HCT116 (cell line): ENCODE measurements at regions not wholly inside any gene's neighbourhood (a gene's known extent, or its start where the extent isn't known, plus 50 kb on each side); places are given as distances from the start of the nearest gene placed in this dataset.
"Not testable (repeated sequence)": the region's sequence is repeated elsewhere in the genome, so short reads cannot be mapped to it uniquely, and the experiment has no call there.

Experiments
- ATAC-seq: fragments of 200-7000 bp; cut with Tn5 transposase; 2 replicates; pipeline ENCODE4 v1.9.1; 2020; ENCODE audit warnings: mild to moderate bottlenecking, moderate library complexity
- BruUV-seq: library from RNA; stranded (reverse); fragments of 400-500 nt; replicated peaks from 2 replicates; lab custom pipeline; 2021; lab: Mats Ljungman, UMichigan
- CTCF ChIA-PET: fragments of 300-600 bp; sonication (Branson Sonifier 250); formaldehyde crosslinking; loops from one replicate; lab custom pipeline; 2021; ENCODE audit warnings: antibody characterized with exemption; lab: Charles Lee
- POLR2A ChIA-PET: fragments of 300-600, 350-600 bp; sonication (Branson Sonifier 250); formaldehyde crosslinking; loops from one replicate; lab custom pipeline; 2021; ENCODE audit warnings: antibody characterized with exemption; lab: Charles Lee
- RAD21 ChIA-PET, 2 experiments: fragments of 300-600 bp; sonication (Branson Sonifier 250); formaldehyde crosslinking; loops; one replicate each; lab custom pipeline; 2023; ENCODE audit warnings: low total read pairs in 2 of 2; ENCODE audit not compliant: uncharacterized antibody in 2 of 2, unreplicated experiment in 2 of 2, low non-redundant PET in 1 of 2; lab: Charles Lee
- DNase-seq: peaks from one replicate; pipeline ENCODE4 v3.0.0-alpha.2; 2010; ENCODE audit warnings: low read depth, low spot score
- H2AFZ ChIP-seq: fragments of 200-600 bp; shearing (Covaris generic), sonication (generic); 2 replicates; pipeline ENCODE4 v1.6.1; 2017; ENCODE audit warnings: low read depth, mixed run types, mixed read lengths, antibody characterized with exemption, low read length; ENCODE audit not compliant: poor library complexity, severe bottlenecking
- H3K27ac ChIP-seq: 2 replicates; pipeline ENCODE4 v1.5.1; 2012; ENCODE audit warnings: low read depth, low read length
- H3K27me3 ChIP-seq: fragments of 200-600 bp; sonication (generic); 2 replicates; pipeline ENCODE4 v1.6.1; 2016; ENCODE audit warnings: mixed run types, low read length, mixed read lengths; ENCODE audit not compliant: insufficient read depth
- H3K36me3 ChIP-seq, 2 experiments: fragments of 200-500 bp in 1 of 2; fragments of 200-600 bp in 1 of 2; sonication (Bioruptor generic) in 1 of 2; sonication (generic) in 1 of 2; 2 replicates each; pipeline versions ENCODE4 v1.5.1 to v1.6.1; 2014 to 2016; ENCODE audit warnings: low read length in 2 of 2, inconsistent platforms in 1 of 2, mixed read lengths in 1 of 2, mixed run types in 1 of 2; ENCODE audit not compliant: insufficient read depth in 2 of 2, control insufficient read depth in 1 of 2
- H3K4me1 ChIP-seq, 2 experiments: fragments of 200-600 bp in 1 of 2; sonication (generic) in 1 of 2; 2 replicates each; pipeline versions ENCODE4 v1.5.1 to v1.6.1; 2012 to 2017; ENCODE audit warnings: low read length in 2 of 2, inconsistent platforms in 1 of 2, mild to moderate bottlenecking in 1 of 2, mixed read lengths in 1 of 2, mixed run types in 1 of 2, moderate library complexity in 1 of 2; ENCODE audit not compliant: insufficient read depth in 2 of 2, control insufficient read depth in 1 of 2
- H3K4me2 ChIP-seq: fragments of 200-600 bp; sonication (generic); 2 replicates; pipeline ENCODE4 v1.6.1; 2017; ENCODE audit warnings: mixed run types, low read length, mixed read lengths
- H3K4me3 ChIP-seq, 2 experiments: fragments of 200-600 bp in 1 of 2; sonication (generic) in 1 of 2; replicated peaks in 1 of 2; 2 replicates each; pipeline ENCODE4 v1.5.1; 2011 to 2016; ENCODE audit warnings: low read length in 2 of 2, control low read depth in 1 of 2, low read depth in 1 of 2, mild to moderate bottlenecking in 1 of 2, mixed read lengths in 1 of 2, mixed run types in 1 of 2
- H3K79me2 ChIP-seq: fragments of 200-600 bp; sonication (generic); 2 replicates; pipeline ENCODE4 v1.6.1; 2017; ENCODE audit warnings: mild to moderate bottlenecking, mixed run types, low read length, moderate library complexity, mixed read lengths; ENCODE audit not compliant: insufficient read depth
- H3K9ac ChIP-seq: fragments of 200-600 bp; sonication (generic); 2 replicates; pipeline ENCODE4 v1.6.1; 2016; ENCODE audit warnings: low read length, mixed read lengths
- H3K9me2 ChIP-seq: fragments of 200-600 bp; sonication (generic), shearing (Covaris generic); 2 replicates; pipeline ENCODE4 v1.6.1; 2017; ENCODE audit warnings: mixed run types, mild to moderate bottlenecking, moderate library complexity; ENCODE audit not compliant: insufficient read depth
- H3K9me3 ChIP-seq, 2 experiments: fragments of 200-500 bp in 1 of 2; fragments of 200-600 bp in 1 of 2; sonication (Bioruptor generic) in 1 of 2; sonication (generic) in 1 of 2; 2 replicates each; pipeline ENCODE4 v1.6.1; 2014 to 2017; ENCODE audit warnings: low read length in 2 of 2, mixed read lengths in 2 of 2, inconsistent platforms in 1 of 2, low read depth in 1 of 2, mild to moderate bottlenecking in 1 of 2, mixed run types in 1 of 2, moderate library complexity in 1 of 2; ENCODE audit not compliant: control insufficient read depth in 1 of 2, insufficient read depth in 1 of 2
- H4K20me1 ChIP-seq: fragments of 200-600 bp; sonication (generic), shearing (Covaris generic); 2 replicates; pipeline ENCODE4 v1.6.1; 2017; ENCODE audit warnings: mixed run types, mild to moderate bottlenecking, moderate library complexity; ENCODE audit not compliant: insufficient read depth
- CBX3 ChIP-seq: IDR thresholded peaks from 2 replicates; pipeline ENCODE4 v1.6.1; 2012; ENCODE audit warnings: low read depth
- CEBPB ChIP-seq: IDR thresholded peaks from 2 replicates; pipeline ENCODE4 v1.6.1; 2012; ENCODE audit warnings: low read depth
- ELF1 ChIP-seq: IDR thresholded peaks from 2 replicates; pipeline ENCODE4 v1.6.1; 2012; ENCODE audit warnings: low read depth, borderline replicate concordance
- EZH2 ChIP-seq: fragments of 200-600 bp; sonication (generic); IDR thresholded peaks from 2 replicates; pipeline ENCODE4 v1.6.1; 2017; ENCODE audit warnings: antibody characterized with exemption, mixed run types
- SIN3A ChIP-seq: IDR thresholded peaks from 2 replicates; pipeline ENCODE4 v1.6.1; 2012; ENCODE audit warnings: low read depth
- SRF ChIP-seq: IDR thresholded peaks from 2 replicates; pipeline ENCODE4 v1.6.1; 2012; ENCODE audit warnings: low read depth
- TCF7L2 ChIP-seq: IDR thresholded peaks from 2 replicates; pipeline ENCODE4 v1.7.0; 2011; ENCODE audit warnings: borderline replicate concordance, inconsistent platforms; ENCODE audit not compliant: insufficient read depth, insufficient read length; ENCODE audit errors: extremely low read depth
- YY1 ChIP-seq: IDR thresholded peaks from 2 replicates; pipeline ENCODE4 v1.6.1; 2011; ENCODE audit warnings: low read length, low read depth, moderate library complexity, mild to moderate bottlenecking; ENCODE audit not compliant: insufficient replicate concordance; ENCODE audit errors: extremely low read depth
- ZFX ChIP-seq: fragments of 450-650 bp; IDR thresholded peaks from 2 replicates; pipeline ENCODE4 v1.6.1; 2017
- ZNF274 ChIP-seq: fragments of 200-500 bp; sonication (Bioruptor generic); IDR thresholded peaks from 2 replicates; pipeline ENCODE4 v1.6.1; 2014; ENCODE audit warnings: mild to moderate bottlenecking, low read depth, low read length, inconsistent platforms
- intact Hi-C: fragments of 100-400 bp; cut with micrococcal nuclease; formaldehyde crosslinking; loops from 2 replicates; pipeline ENCODE4 v1.10.0; 2022
- TF ChIP-seq, protein P1 (sequence below): IDR thresholded peaks from 2 replicates; pipeline ENCODE4 v1.6.1; 2012; ENCODE audit warnings: low read depth
- TF ChIP-seq, protein P2 (sequence below): IDR thresholded peaks from 2 replicates; pipeline ENCODE4 v1.6.1; 2012
- TF ChIP-seq, protein P3 (sequence below): IDR thresholded peaks from 2 replicates; pipeline ENCODE4 v1.6.1; 2012

DNA sequence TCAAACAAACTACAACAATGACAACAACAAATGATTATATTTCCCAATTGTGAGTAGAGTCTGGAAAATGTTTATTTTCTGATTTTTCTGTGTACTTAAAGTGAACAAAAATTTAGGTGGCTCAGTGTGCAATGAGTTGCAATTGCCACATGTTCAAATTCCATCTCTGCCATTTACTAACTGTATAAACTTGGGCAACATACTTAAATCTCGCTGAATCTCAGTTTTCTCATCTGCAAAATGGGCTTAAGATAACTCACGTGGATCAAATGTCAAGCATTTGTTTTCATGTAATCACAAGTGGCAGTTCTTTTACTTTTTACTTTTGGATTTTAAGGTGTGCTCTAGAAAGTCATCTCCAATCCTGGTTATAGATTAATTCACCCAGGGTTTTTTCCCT is 416.8 kb upstream of the HNRNPA3 start (continued):
- TF ChIP-seq, protein P1, sequence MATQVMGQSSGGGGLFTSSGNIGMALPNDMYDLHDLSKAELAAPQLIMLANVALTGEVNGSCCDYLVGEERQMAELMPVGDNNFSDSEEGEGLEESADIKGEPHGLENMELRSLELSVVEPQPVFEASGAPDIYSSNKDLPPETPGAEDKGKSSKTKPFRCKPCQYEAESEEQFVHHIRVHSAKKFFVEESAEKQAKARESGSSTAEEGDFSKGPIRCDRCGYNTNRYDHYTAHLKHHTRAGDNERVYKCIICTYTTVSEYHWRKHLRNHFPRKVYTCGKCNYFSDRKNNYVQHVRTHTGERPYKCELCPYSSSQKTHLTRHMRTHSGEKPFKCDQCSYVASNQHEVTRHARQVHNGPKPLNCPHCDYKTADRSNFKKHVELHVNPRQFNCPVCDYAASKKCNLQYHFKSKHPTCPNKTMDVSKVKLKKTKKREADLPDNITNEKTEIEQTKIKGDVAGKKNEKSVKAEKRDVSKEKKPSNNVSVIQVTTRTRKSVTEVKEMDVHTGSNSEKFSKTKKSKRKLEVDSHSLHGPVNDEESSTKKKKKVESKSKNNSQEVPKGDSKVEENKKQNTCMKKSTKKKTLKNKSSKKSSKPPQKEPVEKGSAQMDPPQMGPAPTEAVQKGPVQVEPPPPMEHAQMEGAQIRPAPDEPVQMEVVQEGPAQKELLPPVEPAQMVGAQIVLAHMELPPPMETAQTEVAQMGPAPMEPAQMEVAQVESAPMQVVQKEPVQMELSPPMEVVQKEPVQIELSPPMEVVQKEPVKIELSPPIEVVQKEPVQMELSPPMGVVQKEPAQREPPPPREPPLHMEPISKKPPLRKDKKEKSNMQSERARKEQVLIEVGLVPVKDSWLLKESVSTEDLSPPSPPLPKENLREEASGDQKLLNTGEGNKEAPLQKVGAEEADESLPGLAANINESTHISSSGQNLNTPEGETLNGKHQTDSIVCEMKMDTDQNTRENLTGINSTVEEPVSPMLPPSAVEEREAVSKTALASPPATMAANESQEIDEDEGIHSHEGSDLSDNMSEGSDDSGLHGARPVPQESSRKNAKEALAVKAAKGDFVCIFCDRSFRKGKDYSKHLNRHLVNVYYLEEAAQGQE, result no peak
- TF ChIP-seq ZNF274 (no peak), CEBPB (no peak)

DNA sequence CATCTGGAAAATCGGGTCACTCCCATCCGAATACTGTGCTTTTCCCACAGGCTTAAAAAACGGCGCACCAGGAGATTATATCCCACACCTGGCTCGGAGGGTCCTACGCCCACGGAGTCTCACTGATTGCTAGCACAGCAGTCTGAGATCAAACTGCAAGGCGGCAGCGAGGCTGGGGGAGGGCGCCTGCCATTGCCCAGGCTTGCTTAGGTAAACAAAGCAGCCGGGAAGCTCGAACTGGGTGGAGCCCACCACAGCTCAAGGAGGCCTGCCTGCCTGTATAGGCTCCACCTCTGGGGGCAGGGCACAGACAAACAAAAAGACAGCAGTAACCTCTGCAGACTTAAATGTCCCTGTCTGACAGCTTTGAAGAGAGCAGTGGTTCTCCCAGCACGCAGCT is 415.9 kb upstream of the HNRNPA3 start:
- H3K4me3 ChIP-seq, CTCF ChIA-PET: not testable (repeated sequence)

DNA sequence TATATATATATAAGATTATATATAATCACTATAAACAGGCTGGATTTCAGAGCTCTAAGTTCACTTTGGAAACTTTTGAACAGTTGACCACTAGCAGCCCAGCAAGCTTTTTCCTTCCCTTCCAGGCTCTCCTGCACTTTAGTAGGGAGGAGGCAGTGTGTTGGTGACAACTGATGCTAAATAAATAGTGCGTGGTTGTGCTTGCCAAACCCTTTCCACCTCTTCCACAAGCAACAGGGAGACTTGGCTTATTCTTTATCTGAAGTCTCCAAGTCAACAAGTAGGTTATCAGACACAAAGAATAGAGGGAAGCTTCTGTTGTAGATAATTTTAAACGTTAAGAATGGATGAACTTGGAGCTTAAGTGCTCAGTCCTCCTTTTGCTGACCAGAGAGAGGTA is 408.2 kb upstream of the HNRNPA3 start:
- H3K36me3 ChIP-seq, result no peaks in the 10 kb centered on the region
- intact Hi-C loops, result no loop called here
- H4K20me1 ChIP-seq, result no peaks in the 10 kb centered on the region
- CTCF ChIA-PET, result interaction anchor here (0.6 to 1.8 kb wide), 2 partner anchors 10 to 424 kb away, joined by 3 to 7 read pairs; no protein-coding TSS in a partner anchor
- RAD21 ChIA-PET, result no interaction called here
- no peaks in the 10 kb centered on the region for H3K9me3 ChIP-seq
- H3K27ac ChIP-seq, result no peak overlapping the region
- BruUV-seq, result no TSS peak
- POLR2A ChIA-PET, result no interaction called here
- 0 out of 2 replicates have a peak, but pooled peaks cover 17% of the 10 kb centered on the region for H3K27me3 ChIP-seq
- no peak overlapping the region for H2AFZ ChIP-seq
- no peaks in the 10 kb centered on the region for H3K79me2 ChIP-seq
- no peak for DNase-seq
- H3K9ac ChIP-seq, result no peak overlapping the region
- H3K9me2 ChIP-seq, result no peaks in the 10 kb centered on the region
- no peak overlapping the region for H3K4me2 ChIP-seq
- H3K4me3 ChIP-seq, result no peak overlapping the region
- H3K4me1 ChIP-seq, result no peaks in the 10 kb centered on the region
- no peak for ATAC-seq
- no peak for TF ChIP-seq CEBPB
- no peak for TF ChIP-seq ZFX
- TF ChIP-seq, protein P2, sequence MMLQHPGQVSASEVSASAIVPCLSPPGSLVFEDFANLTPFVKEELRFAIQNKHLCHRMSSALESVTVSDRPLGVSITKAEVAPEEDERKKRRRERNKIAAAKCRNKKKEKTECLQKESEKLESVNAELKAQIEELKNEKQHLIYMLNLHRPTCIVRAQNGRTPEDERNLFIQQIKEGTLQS, result no peak
- no peak for TF ChIP-seq YY1
- TF ChIP-seq ZNF274, result no peak
- TF ChIP-seq SRF, result no peak
- no peak for TF ChIP-seq ELF1
- TF ChIP-seq, protein P3, sequence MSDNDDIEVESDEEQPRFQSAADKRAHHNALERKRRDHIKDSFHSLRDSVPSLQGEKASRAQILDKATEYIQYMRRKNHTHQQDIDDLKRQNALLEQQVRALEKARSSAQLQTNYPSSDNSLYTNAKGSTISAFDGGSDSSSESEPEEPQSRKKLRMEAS, result no peak
- no peak for TF ChIP-seq CBX3
- TF ChIP-seq SIN3A, result no peak
- TF ChIP-seq TCF7L2, result no peak
- no peak for TF ChIP-seq EZH2

More for the DNA sequence above, 415.9 kb upstream of the HNRNPA3 start:
- BruUV-seq, H3K9ac ChIP-seq, ATAC-seq, H3K36me3 ChIP-seq, H3K79me2 ChIP-seq, H2AFZ ChIP-seq, RAD21 ChIA-PET, H3K27ac ChIP-seq, POLR2A ChIA-PET, DNase-seq, H3K4me2 ChIP-seq, H3K4me1 ChIP-seq, H3K9me3 ChIP-seq, intact Hi-C loops, H4K20me1 ChIP-seq, H3K9me2 ChIP-seq: not testable (repeated sequence)
- peaks cover 34% of the 10 kb centered on the region for H3K27me3 ChIP-seq
